BLaER1 (cell line): ENCODE measurements at regions not wholly inside any gene's neighbourhood (a gene's known extent, or its start where the extent isn't known, plus 50 kb on each side); places are given as distances from the start of the nearest gene placed in this dataset.

Experiments
- H3K27ac ChIP-seq: shearing (Covaris generic); formaldehyde crosslinking; 2 replicates; pipeline ENCODE4 v1.8.1; 2022
- H3K27me3 ChIP-seq: shearing (Covaris generic); formaldehyde crosslinking; 2 replicates; pipeline ENCODE4 v1.8.1; 2022
- H3K36me3 ChIP-seq: shearing (Covaris generic); formaldehyde crosslinking; 2 replicates; pipeline ENCODE4 v1.8.1; 2022
- H3K4me1 ChIP-seq: shearing (Covaris generic); formaldehyde crosslinking; 2 replicates; pipeline ENCODE4 v1.8.1; 2022
- H3K4me2 ChIP-seq: shearing (Covaris generic); formaldehyde crosslinking; 2 replicates; pipeline ENCODE4 v1.8.1; 2022
- H3K4me3 ChIP-seq: shearing (Covaris generic); formaldehyde crosslinking; 2 replicates; pipeline ENCODE4 v1.8.1; 2022
- H3K9ac ChIP-seq: shearing (Covaris generic); formaldehyde crosslinking; 2 replicates; pipeline ENCODE4 v1.8.1; 2022
- H3K9me3 ChIP-seq: shearing (Covaris generic); formaldehyde crosslinking; 2 replicates; pipeline ENCODE4 v1.8.1; 2022
- H4K20me1 ChIP-seq: shearing (Covaris generic); formaldehyde crosslinking; 2 replicates; pipeline ENCODE4 v1.8.1; 2022
- Cebpa-rat ChIP-seq: shearing (Covaris generic); IDR thresholded peaks from 2 replicates; pipeline ENCODE4 v1.8.1; 2022

DNA sequence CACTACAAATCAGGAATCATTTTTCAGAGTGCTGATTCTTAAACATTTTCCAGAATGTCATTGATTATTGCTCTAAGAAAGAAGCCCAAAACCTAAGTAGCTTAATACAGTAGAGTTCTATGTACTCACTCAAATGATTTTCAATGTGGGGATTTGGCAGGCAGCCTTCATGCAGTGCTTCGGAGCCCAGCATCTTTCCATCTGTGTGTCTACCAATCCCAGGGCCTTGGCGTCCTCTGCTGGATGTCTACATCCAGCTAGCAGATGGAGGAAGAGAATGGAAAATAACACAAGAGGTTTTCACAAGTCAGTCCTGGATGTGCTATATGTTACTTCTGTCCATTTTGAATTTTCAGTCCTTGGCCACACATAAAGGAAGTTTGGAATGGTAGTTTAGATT lies 151.8 kb downstream of the RDH14 start:
- no peak overlapping the region for H3K4me3 ChIP-seq
- H3K27ac ChIP-seq: no peak overlapping the region
- H3K4me1 ChIP-seq: no peaks in the 10 kb centered on the region
- TF ChIP-seq Cebpa-rat: no peak
- H3K9me3 ChIP-seq: no peaks in the 10 kb centered on the region
- no peaks in the 10 kb centered on the region for H3K27me3 ChIP-seq
- H3K36me3 ChIP-seq: no peaks in the 10 kb centered on the region
- no peak overlapping the region for H3K9ac ChIP-seq
- H4K20me1 ChIP-seq: no peaks in the 10 kb centered on the region
- no peak overlapping the region for H3K4me2 ChIP-seq

DNA sequence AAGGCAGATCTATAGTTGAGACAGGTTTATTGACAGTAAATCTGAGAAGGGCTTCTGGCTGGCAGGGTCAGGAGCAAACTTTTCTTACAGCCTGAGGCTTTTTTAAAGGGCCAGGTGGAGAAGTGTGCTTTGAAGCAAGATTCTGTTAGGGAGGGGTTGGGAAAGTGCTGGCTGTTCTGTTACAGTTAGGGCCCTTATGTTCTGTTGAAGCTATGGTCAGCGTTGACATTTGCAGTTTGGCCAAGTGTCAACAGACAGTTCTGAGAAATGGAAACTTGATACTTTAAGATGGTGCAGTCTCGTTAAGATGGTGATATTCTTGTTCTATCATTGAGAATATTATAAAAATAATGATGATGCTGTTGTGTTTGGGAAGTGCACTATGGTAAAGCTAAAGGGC lies 154.2 kb downstream of the RDH14 start:
- H3K27ac ChIP-seq: no peak overlapping the region
- H3K4me1 ChIP-seq: no peaks in the 10 kb centered on the region
- H3K36me3 ChIP-seq: no peaks in the 10 kb centered on the region
- no peak overlapping the region for H3K9ac ChIP-seq
- no peak for TF ChIP-seq Cebpa-rat
- H3K9me3 ChIP-seq: no peaks in the 10 kb centered on the region
- no peak overlapping the region for H3K4me3 ChIP-seq
- H3K4me2 ChIP-seq: no peak overlapping the region
- no peaks in the 10 kb centered on the region for H3K27me3 ChIP-seq
- H4K20me1 ChIP-seq: no peaks in the 10 kb centered on the region

DNA sequence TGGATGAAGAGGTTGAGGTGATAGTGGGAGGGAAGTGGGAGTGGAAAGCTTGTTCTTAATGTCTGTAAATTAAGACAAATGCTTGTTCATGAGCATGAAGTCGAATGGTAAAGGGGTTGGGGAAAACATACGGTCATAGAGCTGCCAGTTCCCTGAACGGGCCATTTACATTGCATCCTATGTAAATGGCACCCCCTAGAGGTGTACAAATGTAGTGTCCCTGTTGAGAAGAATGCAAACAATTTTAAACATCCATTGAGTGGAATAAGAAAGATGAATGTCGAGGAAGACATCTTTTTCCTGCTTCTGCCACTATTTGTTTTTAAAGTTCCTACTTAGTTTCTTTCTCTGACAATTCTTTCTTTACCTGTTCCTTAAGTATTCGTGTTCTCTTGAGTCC lies 155.7 kb downstream of the RDH14 start:
- Histone ChIP-seq H4K20me1 (no peaks in the 10 kb centered on the region), H3K9ac (no peak overlapping the region), H3K4me1 (no peaks in the 10 kb centered on the region), H3K9me3 (no peaks in the 10 kb centered on the region), H3K36me3 (no peaks in the 10 kb centered on the region), H3K4me2 (no peak overlapping the region), H3K27me3 (no peaks in the 10 kb centered on the region), H3K27ac (no peak overlapping the region), H3K4me3 (no peak overlapping the region)
- no peak for TF ChIP-seq Cebpa-rat

DNA sequence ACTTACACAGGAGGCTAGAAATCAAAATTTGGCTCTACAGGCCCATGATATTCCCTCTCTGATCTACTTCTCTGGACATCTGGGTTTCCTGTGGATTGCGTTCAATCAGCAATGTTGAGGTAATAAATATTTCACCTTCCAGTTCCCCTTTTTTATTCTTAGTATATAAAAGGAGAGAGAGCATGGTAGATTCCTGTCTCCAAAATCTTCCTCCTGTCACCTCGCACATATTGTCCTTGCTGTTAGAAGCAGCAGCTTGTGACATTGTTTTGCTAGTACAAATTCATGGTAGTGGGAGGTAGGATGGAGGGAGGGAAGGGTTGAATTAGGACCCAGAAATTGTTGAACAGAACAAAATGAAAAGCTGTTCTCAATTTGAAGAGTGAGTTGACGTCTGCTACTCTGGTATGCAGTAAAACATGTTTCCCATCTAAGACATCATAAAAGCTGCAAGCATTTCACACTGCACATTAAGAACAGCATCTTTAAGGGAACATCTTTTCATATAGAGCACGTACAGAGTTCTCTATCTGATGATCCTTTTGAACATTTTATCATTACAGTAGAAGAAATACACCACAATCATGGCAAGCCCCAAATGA lies 156.4 kb downstream of the RDH14 start:
- Histone ChIP-seq H3K27me3 (no peaks in the 10 kb centered on the region), H3K27ac (no peak overlapping the region), H3K9ac (no peak overlapping the region), H3K4me3 (no peak overlapping the region), H3K4me1 (no peaks in the 10 kb centered on the region), H3K36me3 (no peaks in the 10 kb centered on the region), H3K9me3 (no peaks in the 10 kb centered on the region), H3K4me2 (no peak overlapping the region), H4K20me1 (no peaks in the 10 kb centered on the region)
- TF ChIP-seq Cebpa-rat: no peak

DNA sequence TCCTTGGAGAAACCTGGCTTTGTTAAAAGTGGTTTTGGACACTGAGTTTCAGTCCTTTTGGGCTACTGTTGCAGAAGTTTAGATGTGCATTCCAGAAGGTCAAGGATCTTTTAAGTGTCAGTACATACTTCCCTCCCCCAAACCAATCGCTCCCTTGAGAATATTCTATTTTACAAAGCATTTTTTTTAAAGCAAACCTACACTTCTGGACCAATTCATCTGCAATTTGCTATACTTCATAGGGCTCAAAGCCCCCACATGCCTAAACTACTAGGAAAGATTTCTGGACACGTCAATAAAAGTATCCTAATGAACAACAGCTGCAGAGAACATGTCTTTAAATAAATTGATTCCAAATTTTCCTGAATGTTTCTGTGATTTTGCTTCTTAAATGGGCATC lies 157.6 kb downstream of the RDH14 start:
- Histone ChIP-seq H3K9me3 (no peaks in the 10 kb centered on the region), H3K9ac (no peak overlapping the region), H3K4me1 (no peaks in the 10 kb centered on the region), H3K4me3 (no peak overlapping the region), H3K36me3 (no peaks in the 10 kb centered on the region), H3K27me3 (no peaks in the 10 kb centered on the region), H3K4me2 (no peak overlapping the region), H3K27ac (no peak overlapping the region), H4K20me1 (no peaks in the 10 kb centered on the region)
- TF ChIP-seq Cebpa-rat: no peak

DNA sequence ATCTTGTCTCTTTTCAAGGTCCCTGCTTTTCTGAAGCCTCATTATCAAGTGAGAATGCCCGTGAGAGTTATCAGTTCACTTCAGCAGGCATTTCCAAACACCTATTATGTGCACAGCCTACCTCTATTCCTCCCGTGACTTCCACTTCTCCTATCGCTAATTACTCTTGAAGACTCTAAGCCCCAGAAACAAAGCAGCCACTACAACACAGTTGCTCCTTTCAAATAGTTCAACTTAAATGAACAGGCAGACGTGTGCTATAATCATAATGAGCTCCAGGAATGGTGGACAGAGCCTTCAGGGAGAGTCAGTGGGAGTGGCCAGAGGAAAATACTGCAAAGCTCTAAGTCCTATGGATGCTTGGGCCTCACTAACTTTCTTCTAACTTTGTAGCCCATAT lies 159.0 kb downstream of the RDH14 start:
- Histone ChIP-seq H3K27me3 (no peaks in the 10 kb centered on the region), H3K36me3 (no peaks in the 10 kb centered on the region), H3K4me2 (no peak overlapping the region), H3K27ac (no peak overlapping the region), H3K4me3 (no peak overlapping the region), H3K9me3 (no peaks in the 10 kb centered on the region), H3K9ac (no peak overlapping the region), H4K20me1 (no peaks in the 10 kb centered on the region), H3K4me1 (no peaks in the 10 kb centered on the region)
- no peak for TF ChIP-seq Cebpa-rat

DNA sequence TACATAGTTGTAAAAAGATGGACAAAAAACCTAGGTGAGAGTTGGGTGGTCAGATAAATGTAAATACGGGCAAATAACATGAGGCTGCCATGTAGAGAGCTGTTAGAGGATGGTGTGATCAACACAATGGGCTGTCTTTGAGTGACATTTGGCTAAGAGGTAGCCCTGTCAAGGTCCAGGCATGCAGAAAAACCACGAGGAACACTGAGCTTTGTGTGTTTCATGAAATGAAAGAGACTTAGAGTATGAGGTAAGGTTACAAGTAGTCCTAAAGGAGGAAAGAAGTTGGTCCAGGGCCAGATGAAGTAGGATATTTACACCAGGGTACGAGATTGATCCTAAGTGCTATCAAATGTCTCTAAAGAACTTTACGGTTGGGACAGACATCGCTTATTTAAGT lies 160.9 kb downstream of the RDH14 start:
- Histone ChIP-seq H3K36me3 (no peaks in the 10 kb centered on the region), H3K4me2 (no peak overlapping the region), H3K9me3 (no peaks in the 10 kb centered on the region), H3K4me1 (no peaks in the 10 kb centered on the region), H3K27ac (no peak overlapping the region), H3K27me3 (no peaks in the 10 kb centered on the region), H4K20me1 (no peaks in the 10 kb centered on the region), H3K4me3 (no peak overlapping the region), H3K9ac (no peak overlapping the region)
- TF ChIP-seq Cebpa-rat: no peak

DNA sequence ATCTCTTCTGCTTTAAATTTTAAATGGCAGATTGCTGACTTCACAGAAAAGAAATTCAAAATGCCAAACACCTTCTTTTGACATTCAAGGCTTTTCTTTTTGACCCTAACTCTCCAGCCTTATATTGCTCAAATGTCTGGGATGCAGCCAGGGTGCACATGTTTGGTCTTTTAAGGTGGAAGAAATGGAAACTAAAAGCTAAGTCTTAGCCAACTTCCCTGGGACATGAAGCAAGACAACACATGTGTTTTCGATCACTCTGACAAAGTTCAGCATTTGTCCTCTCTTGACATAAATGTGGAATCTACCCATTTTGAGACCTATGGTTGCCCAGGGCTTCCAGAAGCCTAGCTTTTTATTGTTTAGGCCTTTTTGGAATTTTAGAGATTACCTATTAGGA lies 161.6 kb downstream of the RDH14 start:
- TF ChIP-seq Cebpa-rat: no peak
- no peaks in the 10 kb centered on the region for H3K4me1 ChIP-seq
- H3K4me2 ChIP-seq: no peak overlapping the region
- H3K9me3 ChIP-seq: no peaks in the 10 kb centered on the region
- no peak overlapping the region for H3K27ac ChIP-seq
- H3K27me3 ChIP-seq: no peaks in the 10 kb centered on the region
- H3K4me3 ChIP-seq: no peak overlapping the region
- no peaks in the 10 kb centered on the region for H4K20me1 ChIP-seq
- H3K9ac ChIP-seq: no peak overlapping the region
- no peaks in the 10 kb centered on the region for H3K36me3 ChIP-seq

DNA sequence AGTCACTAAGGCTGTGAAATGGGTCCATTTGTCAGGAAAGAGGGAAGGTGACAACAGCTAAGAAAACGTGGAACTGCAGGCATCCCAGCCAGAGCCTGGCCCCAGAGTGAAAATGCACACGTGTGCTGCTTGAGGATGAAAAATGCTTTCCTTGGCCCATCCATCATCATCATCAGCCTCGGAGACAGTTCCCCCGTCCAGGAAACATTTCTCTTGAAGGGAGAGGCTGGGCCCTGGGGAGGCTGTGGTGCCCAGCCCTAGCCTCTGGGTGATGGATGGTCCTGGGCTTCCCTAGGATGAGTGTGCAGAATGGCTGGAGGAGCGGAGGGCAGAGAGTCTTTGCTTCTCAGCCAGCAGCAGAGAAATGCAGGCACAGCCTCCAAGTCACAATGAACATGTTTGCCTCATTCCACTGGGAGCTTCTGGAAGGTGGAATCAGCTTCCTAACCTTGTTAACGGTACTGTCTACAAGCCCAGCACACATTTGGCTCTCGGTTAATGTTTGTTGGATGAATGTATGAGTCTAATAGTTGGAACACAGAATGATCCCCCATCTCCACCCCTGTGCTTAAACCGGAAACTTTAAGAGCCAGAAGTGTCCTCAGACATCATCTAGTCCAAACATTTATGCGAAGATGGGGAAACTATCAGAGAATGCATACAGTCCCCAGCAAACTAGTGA lies 164.0 kb downstream of the RDH14 start:
- H3K4me2 ChIP-seq: no peak overlapping the region
- H3K9ac ChIP-seq: no peak overlapping the region
- H3K4me3 ChIP-seq: no peak overlapping the region
- no peaks in the 10 kb centered on the region for H3K36me3 ChIP-seq
- no peaks in the 10 kb centered on the region for H3K9me3 ChIP-seq
- no peaks in the 10 kb centered on the region for H3K4me1 ChIP-seq
- no peaks in the 10 kb centered on the region for H3K27me3 ChIP-seq
- H3K27ac ChIP-seq: no peak overlapping the region
- no peak for TF ChIP-seq Cebpa-rat
- H4K20me1 ChIP-seq: no peaks in the 10 kb centered on the region

DNA sequence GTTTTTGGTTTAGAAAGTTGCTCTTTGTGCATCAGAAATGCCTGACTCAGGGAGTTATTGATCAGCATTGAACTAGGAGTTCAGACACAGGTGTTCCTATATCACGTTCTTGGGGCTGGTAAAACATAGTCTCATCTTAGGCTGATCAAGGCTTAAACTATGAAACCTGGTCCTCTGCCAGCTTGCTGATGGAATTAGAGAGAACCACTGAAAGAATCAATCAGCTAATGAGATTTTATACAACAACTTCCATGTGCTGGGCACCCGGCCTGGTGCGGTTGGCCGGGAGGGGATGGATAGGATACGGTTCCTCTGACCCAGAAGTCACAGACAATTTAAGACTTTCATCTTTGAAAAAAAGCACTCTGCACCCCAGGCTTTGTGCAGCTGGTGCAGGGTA lies 164.9 kb downstream of the RDH14 start:
- Histone ChIP-seq H3K4me2 (no peak overlapping the region), H3K27ac (no peak overlapping the region), H3K36me3 (no peaks in the 10 kb centered on the region), H3K27me3 (no peaks in the 10 kb centered on the region), H3K4me3 (no peak overlapping the region), H4K20me1 (no peaks in the 10 kb centered on the region), H3K9ac (no peak overlapping the region), H3K4me1 (no peaks in the 10 kb centered on the region), H3K9me3 (no peaks in the 10 kb centered on the region)
- TF ChIP-seq Cebpa-rat: no peak
